ENCODE measurements at regions not wholly inside any gene's neighbourhood (a gene's known extent, or its start where the extent isn't known, plus 50 kb on each side); places are given as distances from the start of the nearest gene placed in this dataset.

GRCh38 chr6:4380881-4381281, 245.5 kb upstream of the ECI2 start:
- no peak for TF ChIP-seq CTCF (conservative IDR thresholded peaks at IDR 0.05)
- TF ChIP-seq ZFX (IDR thresholded peaks at IDR 0.05), result no peak
